ENCODE measurements at regions not wholly inside any gene's neighbourhood (a gene's known extent, or its start where the extent isn't known, plus 50 kb on each side); places are given as distances from the start of the nearest gene placed in this dataset.

DNA sequence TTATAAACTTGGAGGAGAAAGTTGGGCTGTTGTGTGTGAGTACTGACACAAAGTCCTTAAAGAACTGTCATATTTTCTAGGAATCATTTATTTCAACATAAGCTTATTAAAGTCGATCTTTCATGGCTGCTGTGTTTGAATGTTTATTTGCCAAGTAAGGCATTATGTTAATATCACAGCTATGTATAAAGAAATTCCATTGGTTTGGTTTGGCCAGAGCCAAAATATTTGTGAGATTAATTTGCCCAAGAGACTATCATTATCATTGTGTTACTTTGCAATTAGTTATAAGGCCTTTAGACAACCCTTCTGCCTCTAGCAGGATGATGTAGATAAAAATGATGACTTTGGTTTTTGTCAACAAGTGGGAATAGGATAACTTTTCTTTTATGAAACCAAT is 240.6 kb upstream of the NT5C1B start:
- no peak for DNase-seq (ENCODE audit: low spot score)

DNA sequence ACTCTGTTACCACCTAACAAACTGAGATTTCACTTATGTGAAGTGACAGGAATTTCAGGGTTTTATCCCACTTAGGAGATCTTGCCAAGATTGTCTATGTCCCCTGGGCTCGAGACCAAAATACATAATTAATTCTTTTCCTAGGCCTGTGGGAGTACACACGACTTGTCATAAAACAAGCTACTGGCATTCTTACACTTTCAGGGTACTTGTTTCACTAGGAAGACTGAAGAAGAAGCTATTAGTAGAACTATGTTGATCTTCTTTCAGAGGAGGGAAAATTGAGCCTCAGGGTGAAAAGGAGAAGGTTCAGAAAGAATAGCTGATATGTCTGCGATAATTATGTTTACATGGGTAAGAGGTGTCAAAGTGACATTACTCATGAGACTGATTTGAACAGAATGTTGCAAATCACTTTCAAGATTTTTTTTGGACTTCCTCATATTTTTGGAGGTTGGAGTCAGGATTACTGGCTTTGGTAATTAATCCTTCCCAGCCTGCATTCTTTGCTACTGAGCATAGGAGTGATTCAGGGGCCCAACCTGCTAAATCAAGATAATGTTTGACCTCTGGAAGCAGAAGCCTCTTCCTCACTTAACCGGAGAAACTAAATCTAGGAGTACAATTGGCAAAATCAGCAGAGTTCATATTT is 240.0 kb upstream of the NT5C1B start:
- no peak for DNase-seq (ENCODE audit: low spot score)

DNA sequence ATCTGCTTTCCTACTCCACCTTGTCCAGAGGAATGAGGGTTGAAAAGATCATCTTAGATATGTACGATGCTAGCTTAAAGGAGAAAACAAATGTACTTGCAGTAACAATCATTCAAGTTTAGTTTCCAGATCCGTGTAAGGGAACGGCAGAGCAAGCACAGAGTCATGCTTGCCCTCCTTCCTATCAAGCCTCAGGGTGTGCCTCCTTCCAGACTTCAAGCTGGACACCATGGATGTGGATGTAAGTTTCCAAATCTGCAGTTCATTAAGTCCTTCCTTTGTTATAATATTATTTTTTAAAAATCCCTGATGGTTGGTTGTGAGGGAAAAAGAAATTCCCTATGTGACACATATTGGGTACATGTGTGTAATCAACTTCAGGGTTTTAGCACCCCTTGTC is 238.9 kb upstream of the NT5C1B start:
- no peak for DNase-seq (ENCODE audit: low spot score)

DNA sequence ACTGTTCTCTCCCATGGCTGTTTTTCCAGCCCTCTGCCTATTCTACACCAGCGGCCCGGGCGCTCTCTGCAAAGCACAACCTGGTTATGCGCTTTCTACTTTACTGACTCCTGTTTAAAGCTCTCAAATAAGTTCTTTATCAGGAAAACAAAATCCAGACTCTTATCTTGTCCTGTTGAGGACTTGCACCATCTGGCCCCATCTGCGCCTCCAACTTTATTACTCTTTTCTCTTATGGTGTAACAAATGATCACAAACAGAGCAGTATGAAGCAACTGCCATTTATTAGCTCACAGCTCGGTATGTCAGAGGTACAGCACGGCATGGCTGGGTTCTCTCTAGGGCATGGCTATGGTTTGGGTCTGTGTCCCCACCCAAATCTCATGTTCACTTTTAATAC is 236.5 kb upstream of the NT5C1B start:
- DNase-seq (ENCODE audit: low spot score): no peak

DNA sequence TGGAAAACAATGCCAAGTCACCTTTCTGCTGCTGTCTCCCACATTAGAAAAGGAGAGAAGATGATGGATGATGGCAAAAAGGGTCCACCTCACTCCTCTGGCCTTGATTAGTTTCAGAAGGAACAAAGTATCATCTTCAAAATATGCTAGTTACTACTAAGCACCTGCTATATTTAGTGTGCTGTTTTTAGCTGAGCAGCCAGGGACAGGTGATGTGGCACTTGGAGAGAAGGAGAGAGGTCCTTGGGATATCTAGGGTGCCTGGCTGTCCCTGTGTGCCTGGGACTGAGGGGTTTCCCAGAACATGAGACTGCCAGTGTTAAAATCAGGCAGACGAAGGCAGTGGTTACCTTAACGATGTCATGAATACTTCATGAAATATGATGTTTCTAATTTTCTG is 235.5 kb upstream of the NT5C1B start:
- no peak for DNase-seq (ENCODE audit: low spot score)

DNA sequence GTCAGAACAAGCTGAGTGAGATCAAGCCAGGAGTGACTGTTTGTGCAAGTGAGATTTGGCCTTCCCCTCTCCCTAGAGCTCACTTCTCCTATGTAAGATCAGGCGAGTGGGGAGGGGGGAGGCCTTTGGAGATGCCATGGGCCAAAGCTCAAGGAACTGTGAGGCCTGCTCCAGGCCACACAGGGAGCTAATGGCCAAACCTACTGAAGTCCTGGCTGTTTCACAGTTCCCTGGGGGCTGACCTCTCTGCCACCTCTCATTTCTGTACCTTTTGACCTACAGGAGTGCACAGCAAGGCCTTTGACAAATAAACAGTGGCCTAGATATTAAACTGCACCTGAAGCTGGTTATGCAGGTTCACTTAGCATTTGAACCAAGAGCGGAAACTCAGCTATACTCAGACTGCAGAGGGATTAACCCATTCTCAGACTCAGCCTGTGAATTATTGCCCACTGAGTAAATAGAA is 235.0 kb upstream of the NT5C1B start:
- DNase-seq (ENCODE audit: low spot score): no peak

DNA sequence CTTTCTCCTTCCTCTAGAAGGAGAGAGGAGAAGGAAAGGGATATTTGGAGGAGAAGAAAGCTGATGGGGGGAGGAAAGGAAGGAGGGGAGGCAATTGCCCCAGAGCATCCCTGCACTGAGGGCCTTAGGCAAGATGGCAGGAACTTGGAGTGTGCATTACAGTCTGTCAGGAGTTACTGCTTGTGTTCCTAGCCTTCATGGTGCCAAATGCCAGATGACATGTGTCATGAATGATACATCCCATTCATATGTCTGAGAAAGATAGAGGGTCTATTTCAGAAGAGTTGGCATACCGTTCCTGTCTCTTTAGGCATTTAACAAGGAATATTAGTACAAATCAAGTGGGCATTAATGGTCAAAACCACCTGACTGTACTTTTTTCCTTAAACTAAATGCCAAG is 232.1 kb upstream of the NT5C1B start:
- no peak for DNase-seq (ENCODE audit: low spot score)

DNA sequence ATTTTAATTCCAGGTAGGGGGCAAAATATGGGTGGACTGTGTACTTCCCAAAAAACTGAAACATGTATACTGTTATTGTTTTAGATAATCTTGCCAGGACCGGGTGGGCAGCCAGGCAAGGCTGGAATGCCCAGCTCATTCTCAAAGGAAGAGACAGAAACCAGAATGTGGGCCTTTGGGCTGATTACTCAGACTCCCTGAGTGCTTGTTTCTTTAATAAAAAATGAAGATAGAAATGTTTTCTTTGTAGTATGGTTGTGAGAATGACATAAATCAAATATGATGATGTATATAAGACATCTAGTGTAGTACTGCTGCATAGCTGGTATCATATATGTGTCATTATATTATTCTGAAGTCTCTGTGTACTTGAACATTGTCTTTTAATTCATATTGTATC is 231.6 kb upstream of the NT5C1B start:
- no peak for DNase-seq (ENCODE audit: low spot score)

DNA sequence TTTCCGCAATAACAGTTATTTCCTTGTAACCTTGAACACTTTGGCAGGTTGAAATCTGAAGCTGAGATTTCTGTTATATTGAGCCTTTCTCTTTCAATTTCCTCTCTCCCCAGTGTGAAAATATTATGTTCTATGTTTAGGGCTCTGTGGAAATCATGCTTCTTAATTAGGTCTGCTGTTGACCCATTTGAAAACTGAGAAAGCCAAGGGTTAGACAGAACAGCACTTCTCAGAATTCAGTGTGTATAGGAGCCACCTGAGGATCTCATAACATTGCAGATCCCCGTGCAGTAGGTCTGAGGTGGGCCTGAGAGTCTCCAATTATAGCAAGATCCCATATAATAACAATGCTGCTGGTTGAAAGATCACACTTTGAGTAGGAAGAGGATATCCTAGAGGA is 230.2 kb upstream of the NT5C1B start:
- DNase-seq (ENCODE audit: low spot score): no peak

DNA sequence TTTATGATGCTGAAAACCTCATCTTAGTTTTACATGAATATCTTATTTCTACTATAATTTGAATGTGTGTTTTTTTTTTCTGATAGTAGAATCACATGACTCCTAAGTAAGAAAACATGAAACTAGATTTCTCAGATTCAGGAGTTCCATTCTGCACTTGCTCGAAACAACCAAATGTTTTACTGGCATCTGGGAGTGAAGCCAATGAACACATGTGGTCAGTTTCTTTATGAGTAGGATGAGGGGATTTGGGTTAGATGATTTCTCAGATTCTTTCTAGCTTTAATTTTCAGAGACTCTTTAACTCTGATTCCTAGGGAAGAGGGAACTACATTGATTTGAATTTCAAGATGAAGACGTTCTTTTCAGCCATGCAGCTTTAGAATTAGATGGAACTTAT is 225.0 kb upstream of the NT5C1B start:
- no peak for DNase-seq (ENCODE audit: low spot score)

DNA sequence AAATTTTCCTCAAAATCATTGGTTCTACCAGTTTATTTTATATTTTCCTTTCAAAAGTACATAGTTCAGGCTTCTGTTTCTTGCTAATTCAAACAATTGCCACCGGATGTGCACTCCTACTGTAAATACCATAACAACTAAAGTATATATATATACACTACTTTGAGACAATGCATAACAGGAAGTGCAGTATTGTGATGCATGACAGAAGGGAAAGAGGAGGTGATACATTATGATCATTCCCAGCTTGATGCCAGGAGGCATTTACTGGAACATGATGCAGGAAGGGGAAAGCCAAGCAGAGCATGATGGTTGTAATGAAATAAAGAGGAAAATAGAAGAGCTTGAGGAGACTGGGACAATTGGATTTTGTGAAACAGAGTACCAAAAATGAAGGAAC is 215.2 kb upstream of the NT5C1B start:
- DNase-seq (ENCODE audit: low spot score): no peak

DNA sequence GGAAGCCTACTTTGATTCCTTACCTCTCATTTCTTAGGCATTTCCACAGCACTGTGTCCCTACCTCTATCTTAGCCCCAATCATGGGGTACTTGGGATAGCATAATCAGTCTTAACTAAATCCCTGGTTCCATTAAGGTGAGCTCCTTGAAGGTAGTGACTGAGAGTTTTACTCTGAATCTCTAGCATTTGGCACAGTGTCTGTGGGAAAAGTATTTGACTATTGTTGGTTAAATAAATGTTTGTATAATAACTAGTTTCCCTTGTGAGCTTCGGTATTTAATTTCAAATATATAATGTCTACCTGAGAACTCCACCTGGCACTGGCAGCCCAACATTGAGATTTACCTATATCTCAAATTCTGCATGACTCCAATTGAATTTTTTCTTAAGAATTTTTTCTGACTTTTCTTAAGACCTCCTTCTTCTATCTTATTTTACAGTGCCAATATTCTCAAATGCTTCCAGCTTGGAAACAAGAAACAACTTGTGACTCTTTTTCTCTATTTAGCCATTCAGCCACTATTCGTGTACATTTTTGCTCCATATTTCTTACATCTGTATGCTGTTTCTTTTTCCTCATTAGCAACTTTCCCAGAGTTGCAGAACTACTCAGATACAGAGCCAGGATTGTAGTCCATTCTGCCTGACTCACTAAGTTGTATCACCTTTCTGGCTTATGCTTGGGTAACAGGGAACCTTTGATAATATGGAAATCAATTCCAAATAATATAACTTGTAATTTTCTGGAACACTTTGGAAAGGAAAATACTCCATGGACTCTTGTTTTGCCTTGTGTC is 214.0 kb upstream of the NT5C1B start:
- no peak for DNase-seq (ENCODE audit: low spot score)

DNA sequence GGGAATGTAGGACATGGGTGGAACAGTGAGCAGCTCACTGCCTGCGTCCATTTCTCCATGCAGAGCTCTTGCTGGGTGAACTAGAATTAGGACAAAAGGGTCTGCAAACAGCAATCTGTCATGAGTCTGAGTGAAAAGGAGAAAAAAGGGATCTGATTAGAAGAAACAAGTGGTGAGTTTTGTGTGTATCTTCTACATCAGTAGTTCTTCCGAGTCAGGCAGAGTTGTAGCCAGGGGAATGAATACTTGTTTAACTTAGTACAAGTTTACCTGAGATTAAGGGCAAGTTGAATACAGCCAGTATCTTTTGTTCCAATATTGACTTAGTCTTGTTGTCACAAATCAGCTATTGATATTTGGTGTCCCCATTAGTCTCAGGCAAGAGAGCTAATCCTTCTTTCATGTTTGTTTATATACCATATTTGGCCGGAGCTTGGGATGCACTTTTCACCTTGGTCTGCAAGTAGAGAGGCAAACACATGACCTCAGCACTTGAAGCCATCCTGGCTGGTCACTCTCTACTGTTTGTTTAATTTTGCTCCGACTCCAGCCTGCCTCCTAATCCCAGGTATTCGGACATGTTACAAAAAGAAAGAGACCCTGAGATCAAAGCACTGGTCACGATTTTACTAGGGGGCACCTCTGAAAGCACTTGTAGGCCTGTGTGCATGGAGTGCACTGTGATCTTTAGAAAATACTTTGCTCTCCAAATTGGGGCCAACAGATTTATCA is 211.0 kb upstream of the NT5C1B start:
- no peak for DNase-seq (ENCODE audit: low spot score)

DNA sequence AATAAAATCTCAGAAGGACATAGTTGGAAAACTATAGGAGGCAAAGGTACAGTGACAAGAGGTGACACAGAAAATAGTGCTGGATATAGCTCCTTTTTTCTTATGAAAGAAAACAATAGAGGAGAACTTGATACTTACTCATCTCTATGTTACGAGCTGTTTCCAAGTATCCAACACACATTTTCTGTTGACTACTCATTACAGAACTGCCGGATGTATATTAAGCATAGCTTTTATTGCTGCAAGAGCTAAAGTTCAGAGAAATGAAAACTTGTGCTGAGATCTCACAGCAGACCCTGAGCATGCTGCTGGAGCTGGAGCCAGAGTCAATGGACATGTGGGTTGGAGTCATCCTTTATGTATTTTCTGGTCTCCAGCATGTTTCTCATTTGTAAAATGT is 210.0 kb upstream of the NT5C1B start:
- no peak for DNase-seq (ENCODE audit: low spot score)

DNA sequence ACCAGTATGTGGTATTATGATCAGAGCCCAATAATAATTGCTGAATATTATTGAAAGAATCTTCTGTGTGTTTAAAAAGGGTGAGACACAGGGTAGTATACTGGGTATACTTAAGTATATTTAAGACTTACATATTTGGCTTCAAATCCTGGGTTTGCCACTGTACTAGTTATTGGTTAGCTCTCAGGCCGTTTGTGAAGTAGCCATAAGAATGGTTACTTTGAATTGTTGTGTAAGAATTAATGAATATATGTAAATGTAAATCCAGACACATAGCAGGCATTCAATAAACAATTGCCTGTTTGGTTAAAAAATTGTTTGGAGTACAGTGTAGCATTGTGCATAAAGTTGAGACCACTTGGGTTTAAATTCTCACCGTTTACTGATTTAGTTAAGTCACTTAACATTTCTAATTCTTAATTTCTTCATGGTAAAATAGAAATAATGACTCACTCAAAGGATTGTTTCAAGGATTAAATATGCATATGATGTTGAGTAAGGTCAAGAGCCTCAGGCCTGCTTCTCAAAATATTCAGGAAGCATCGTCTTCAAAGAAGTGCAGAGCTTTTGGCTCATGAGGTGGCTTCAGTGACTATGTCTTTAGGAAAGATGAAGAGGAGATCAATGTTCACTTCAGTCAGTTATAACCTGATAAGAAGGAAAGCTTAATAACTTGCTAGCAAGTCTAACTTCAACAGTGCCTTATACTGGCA is 207.9 kb upstream of the NT5C1B start:
- DNase-seq (ENCODE audit: low spot score): no peak

DNA sequence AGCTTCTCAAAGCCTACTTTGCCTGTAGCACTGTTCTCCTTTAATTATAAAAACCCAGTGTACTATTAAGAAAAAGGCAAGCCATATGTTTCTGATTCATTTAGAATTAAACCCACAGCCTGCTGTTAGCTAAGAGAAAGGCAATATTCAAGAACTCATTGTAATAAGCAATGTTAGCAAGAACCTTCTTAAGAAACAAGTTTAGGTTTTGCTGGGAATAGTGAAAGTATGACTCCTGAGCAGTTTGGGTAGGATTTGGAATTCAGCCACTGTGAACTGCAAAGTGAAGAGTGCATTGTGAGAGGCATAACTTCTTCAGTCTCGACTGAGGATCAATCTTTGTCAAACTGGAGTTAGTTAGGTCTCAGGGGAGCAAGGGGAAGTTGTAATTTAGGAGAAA is 206.5 kb upstream of the NT5C1B start:
- DNase-seq (ENCODE audit: low spot score): no peak

DNA sequence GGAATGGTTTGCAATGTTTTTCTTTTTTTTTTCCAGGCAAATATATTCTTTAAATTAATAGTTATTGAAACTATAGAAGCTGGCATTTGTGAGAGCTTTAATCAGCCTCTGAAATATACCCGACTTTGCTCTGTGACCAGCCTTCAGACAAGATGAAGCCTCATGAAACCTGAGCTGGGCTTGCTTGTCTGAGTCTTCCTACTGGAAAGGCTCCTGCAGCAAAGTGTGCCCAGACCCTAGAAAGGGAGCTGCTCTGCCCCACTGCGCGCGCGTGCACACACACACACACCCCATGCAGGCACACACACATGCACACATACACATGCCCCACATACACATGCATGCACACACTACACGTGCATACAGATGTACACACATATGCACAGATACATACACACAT is 203.3 kb upstream of the NT5C1B start:
- DNase-seq (ENCODE audit: low spot score): no peak

DNA sequence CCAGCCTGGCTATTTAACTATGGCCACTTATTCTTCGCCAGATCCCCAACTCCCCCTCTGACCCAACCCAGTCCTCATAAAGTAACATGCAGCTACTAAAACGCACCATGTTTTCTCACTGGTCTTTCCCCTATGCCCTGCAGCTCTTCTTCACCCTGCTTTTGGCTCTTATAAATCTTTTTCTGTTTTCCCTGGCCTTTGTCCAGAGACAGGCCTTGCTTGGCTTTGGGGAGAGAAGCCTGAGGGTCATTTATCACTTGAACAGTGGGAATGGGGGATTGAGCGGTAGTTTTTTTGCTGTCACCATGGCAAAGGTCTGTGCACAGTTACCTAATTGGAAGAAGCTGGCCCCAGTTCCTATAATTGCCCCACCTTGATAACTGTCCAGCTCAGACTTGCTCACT is 202.9 kb upstream of the NT5C1B start:
- no peak for DNase-seq (ENCODE audit: low spot score)

DNA sequence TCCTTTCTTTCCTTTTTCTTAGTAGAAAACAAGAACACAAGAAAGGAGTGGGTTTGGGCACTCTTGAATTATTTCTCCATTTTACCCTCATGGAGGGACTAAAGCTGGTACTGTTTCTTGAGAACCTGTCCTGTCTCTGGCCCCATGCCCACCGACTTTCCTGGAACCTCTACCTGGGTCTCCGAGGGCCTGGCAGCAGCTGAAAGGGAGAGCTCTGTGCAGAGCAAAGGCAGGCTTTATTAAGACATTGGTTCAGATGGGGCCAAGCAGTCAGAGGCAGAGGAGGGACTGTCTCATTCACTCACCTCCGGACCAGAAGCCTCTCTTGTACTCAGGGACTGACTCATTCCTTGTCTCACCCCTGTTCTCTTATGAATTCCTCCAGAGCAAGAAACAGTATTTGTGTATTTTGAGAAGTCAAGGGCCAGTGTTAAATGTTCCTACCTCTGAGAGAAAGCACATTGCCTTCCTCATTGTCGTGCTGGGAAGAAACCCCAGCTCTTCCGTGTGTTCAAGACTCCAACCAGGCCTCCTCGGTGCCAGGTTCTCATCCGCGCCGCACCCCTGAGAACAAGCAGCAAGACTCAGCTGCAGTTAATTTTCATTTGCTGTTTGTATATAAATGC is 201.9 kb upstream of the NT5C1B start:
- no peak for DNase-seq (ENCODE audit: low spot score)

DNA sequence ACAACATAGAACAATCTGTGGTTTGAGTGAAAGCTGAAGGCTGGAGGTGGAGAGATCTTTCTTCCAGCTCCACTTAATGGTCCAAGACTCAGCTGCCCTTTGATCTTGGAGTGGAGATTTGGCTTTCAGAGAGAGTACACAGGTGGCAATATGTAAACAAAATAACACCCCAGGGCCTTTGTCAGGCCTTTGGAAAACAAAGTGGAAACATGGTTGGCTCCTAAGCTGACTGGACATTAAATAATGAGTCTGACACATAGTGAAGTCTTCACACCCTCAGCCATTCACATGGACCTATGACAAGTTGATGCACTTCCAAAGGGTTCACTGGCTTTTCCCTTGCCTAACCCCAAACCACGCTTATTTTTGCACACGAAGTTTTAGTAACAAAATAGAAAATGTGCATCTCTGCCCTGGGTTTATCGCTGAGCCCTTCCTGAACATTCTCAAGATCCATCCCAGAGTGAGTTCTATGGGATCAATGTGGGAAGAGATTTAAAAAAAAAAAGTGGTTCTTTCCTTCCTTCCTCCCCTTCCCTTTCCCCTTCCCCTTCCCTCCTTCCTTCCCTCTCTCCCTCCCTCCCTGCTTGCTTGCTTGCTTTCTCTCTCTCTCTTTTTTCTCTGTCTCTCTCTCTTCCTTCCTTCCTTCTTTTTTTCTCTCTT is 201.3 kb upstream of the NT5C1B start:
- DNase-seq (ENCODE audit: low spot score): no peak

DNA sequence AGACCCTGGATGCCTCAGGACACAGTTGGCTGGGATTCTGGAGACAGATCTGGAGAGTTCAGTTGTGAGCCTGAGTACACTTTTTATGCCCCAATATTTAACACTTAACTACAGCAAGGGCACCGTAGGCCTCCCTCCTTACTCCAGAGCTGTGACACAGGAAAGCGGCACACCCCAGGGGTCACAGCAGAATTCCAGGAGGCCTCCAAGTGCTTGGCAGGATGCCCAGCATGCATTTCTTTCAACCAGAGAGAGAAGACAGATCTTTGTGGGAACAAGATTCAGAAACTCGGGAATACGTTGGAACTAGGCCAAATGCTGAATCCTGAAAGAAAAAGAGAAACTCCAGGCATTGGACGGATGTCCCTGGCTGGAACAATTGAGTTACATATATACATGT is 199.2 kb upstream of the NT5C1B start:
- DNase-seq (ENCODE audit: low spot score): no peak

DNA sequence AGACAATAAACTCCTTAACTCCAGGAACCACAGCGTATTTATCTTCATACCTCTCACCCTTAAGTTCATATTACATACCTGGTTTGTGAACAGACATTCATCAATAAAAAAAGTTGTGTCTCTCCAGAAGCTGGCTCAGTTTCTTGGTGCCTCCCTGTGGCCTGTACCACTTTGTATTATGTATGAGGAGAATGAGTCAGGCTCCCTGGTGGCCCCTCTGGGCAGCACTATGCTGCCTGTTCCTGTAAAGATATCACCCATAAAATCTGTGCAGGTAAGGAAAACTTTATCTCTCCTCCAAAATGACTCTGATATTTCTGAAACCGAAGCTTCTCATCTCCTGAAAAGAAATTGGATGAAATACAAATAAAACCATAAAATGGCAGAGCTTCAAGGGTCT is 198.4 kb upstream of the NT5C1B start:
- DNase-seq (ENCODE audit: low spot score): no peak
